Stomach smooth muscle (tissue), 2 donors: ENCODE measurements at regions not wholly inside any gene's neighbourhood (a gene's known extent, or its start where the extent isn't known, plus 50 kb on each side); places are given as distances from the start of the nearest gene placed in this dataset.

ENCODE experiments used
- H3K27ac ChIP-seq: one replicate; pipeline ENCODE4 v1.7.0; 2013; ENCODE audit warnings: mild to moderate bottlenecking, low read length, inconsistent platforms
- H3K27me3 ChIP-seq, 2 donors: one replicate each; pipeline ENCODE4 v1.7.0; 2013; ENCODE audit warnings: low read length in 2 of 2; ENCODE audit not compliant: insufficient read depth in 2 of 2, control insufficient read depth in 1 of 2
- H3K36me3 ChIP-seq, 2 donors: one replicate each; pipeline ENCODE4 v1.7.0; 2013; ENCODE audit warnings: low read length in 2 of 2; ENCODE audit not compliant: control insufficient read depth in 2 of 2, insufficient read depth in 2 of 2
- H3K4me1 ChIP-seq: one replicate; pipeline ENCODE4 v1.7.0; 2013; ENCODE audit warnings: low read length; ENCODE audit not compliant: control insufficient read depth, insufficient read depth
- H3K4me3 ChIP-seq, 2 donors: one replicate each; pipeline ENCODE4 v1.7.0; 2013; ENCODE audit warnings: low read length in 2 of 2
- H3K9ac ChIP-seq, 2 donors: one replicate each; pipeline ENCODE4 v1.7.0; 2013; ENCODE audit warnings: low read length in 2 of 2, mild to moderate bottlenecking in 1 of 2
- H3K9me3 ChIP-seq, 2 donors: one replicate each; pipeline ENCODE4 v1.7.0; 2013; ENCODE audit warnings: low read length in 2 of 2; ENCODE audit not compliant: control insufficient read depth in 2 of 2
- donor health status: healthy.
- donor health status: Pancreatic carcinoma.

DNA sequence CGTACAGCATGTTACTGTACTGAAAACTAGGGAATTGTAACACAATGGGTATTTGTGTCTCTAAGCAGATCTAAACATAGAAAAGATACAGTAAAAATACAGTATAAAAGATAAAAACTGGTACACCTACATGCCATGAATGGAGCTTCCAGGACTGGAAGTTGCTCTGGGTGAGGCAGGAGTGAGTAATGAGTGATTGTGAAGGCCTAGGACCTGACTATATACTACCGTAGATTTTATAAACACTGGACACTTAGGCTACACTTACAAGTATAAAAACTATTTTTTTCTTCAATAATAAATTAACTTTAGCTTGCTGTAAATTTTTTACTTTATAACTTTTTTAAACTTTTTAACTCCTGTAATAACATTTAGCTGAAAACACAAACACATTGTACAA, 324.4 kb upstream of the TNP1 start:
- Histone ChIP-seq H3K27ac (no peak overlapping the region), H3K9ac (no peak overlapping the region), H3K4me1 (peaks cover 15% of the 10 kb centered on the region), H3K4me3 (no peak overlapping the region), H3K9me3 (no peaks in the 10 kb centered on the region), H3K27me3 (no peaks in the 10 kb centered on the region), H3K36me3 (no peaks in the 10 kb centered on the region)

GRCh38 chr2:217183471-217183870, 323.6 kb upstream of the TNP1 start:
- Histone ChIP-seq H3K27me3 (no peaks in the 10 kb centered on the region), H3K9me3 (no peaks in the 10 kb centered on the region), H3K4me1 (peaks cover 15% of the 10 kb centered on the region), H3K4me3 (no peak overlapping the region), H3K9ac (no peak overlapping the region), H3K36me3 (no peaks in the 10 kb centered on the region), H3K27ac (no peak overlapping the region)

- Histone ChIP-seq H3K27me3 (no peaks in the 10 kb centered on the region), H3K9ac (no peak overlapping the region), H3K27ac (no peak overlapping the region), H3K4me1 (peaks cover 15% of the 10 kb centered on the region), H3K9me3 (no peaks in the 10 kb centered on the region), H3K36me3 (no peaks in the 10 kb centered on the region), H3K4me3 (no peak overlapping the region)
Observed at GRCh38 chr2:217182926-217183325, 323.1 kb upstream of the TNP1 start.

DNA sequence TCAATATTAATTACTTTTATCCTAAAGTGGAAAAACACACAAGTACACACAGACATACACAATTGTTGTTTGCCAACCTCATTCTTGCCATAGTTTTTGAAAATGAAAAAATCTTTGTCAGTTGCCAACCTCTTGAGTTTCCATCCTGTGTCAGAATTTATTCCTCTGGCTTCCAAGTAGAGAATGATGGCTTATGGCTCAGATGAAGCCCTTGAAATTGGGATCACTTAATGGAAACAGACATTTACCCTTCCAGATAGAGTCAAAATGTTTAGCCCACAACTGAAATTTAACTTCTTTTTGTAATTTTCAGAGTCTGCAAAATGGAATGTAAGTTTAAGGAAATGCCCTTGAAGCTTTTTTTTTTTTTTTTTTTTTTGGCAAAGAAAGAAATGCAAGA, 321.6 kb upstream of the TNP1 start:
- no peaks in the 10 kb centered on the region for H3K9me3 ChIP-seq
- H3K4me3 ChIP-seq = no peak overlapping the region
- no peak overlapping the region for H3K27ac ChIP-seq
- no peaks in the 10 kb centered on the region for H3K27me3 ChIP-seq
- H3K36me3 ChIP-seq = no peaks in the 10 kb centered on the region
- H3K9ac ChIP-seq = no peak overlapping the region
- peaks cover 15% of the 10 kb centered on the region for H3K4me1 ChIP-seq

GRCh38 chr2:217179854-217180253, 320.0 kb upstream of the TNP1 start:
- H3K4me1 ChIP-seq = peaks cover 4% of the 10 kb centered on the region
- H3K9me3 ChIP-seq = no peaks in the 10 kb centered on the region
- no peak overlapping the region for H3K27ac ChIP-seq
- H3K27me3 ChIP-seq = no peaks in the 10 kb centered on the region
- no peaks in the 10 kb centered on the region for H3K36me3 ChIP-seq
- no peak overlapping the region for H3K9ac ChIP-seq
- H3K4me3 ChIP-seq = no peak overlapping the region

DNA sequence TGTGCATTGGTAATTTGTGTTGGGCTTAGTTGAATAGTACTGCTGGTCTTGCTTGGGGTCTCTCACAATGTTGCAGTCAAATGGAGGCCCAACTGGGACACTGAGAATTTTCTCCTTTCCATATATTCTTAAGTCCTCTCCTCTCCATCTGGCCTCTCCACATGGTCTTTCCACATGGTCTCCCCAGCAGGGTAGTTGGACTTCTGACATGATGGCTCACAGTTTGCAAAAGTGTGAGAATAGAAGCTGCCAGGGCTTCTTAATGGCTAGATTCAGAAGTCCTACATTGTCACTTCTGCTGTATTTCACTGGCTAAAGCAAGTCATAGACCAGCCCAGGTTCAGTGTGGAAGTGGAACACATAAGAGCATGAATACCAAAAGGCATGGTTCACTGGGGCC, 318.5 kb upstream of the TNP1 start:
- H3K4me1 ChIP-seq = peaks cover 2% of the 10 kb centered on the region
- no peak overlapping the region for H3K9ac ChIP-seq
- no peak overlapping the region for H3K27ac ChIP-seq
- H3K9me3 ChIP-seq = no peaks in the 10 kb centered on the region
- H3K36me3 ChIP-seq = no peaks in the 10 kb centered on the region
- no peaks in the 10 kb centered on the region for H3K27me3 ChIP-seq
- H3K4me3 ChIP-seq = no peak overlapping the region

- Histone ChIP-seq H3K9ac (no peak overlapping the region), H3K4me1 (no peaks in the 10 kb centered on the region), H3K27me3 (no peaks in the 10 kb centered on the region), H3K36me3 (no peaks in the 10 kb centered on the region), H3K9me3 (no peaks in the 10 kb centered on the region), H3K27ac (no peak overlapping the region), H3K4me3 (no peak overlapping the region)
Observed at GRCh38 chr2:217177720-217178119, 317.9 kb upstream of the TNP1 start.

GRCh38 chr2:217171874-217172273, 312.0 kb upstream of the TNP1 start:
- Histone ChIP-seq H3K9me3 (no peaks in the 10 kb centered on the region), H3K36me3 (no peaks in the 10 kb centered on the region), H3K27ac (no peak overlapping the region), H3K4me1 (no peaks in the 10 kb centered on the region), H3K4me3 (no peak overlapping the region), H3K27me3 (no peaks in the 10 kb centered on the region), H3K9ac (no peak overlapping the region)

DNA sequence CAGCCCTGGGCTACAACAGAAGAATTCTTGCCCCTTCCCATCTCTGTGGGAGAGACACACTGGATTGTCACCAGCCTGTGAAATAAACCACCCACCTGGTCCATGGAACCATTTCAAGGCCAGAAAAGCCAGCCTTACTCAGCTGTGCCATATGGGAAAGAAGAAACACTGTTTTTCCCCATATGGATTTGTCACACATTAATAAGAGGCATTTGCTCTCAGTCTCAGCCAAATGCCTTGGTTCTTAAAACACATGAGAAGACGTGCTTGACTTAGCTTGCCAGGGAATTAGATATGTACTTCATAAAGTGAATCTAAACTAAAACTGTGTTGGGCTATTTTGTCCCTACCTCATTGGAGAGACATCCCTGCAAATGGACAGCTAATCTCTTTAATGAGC, 308.6 kb upstream of the TNP1 start:
- Histone ChIP-seq H3K4me1 (peaks cover 2% of the 10 kb centered on the region), H3K9ac (no peak overlapping the region), H3K36me3 (no peaks in the 10 kb centered on the region), H3K27ac (no peak overlapping the region), H3K9me3 (no peaks in the 10 kb centered on the region), H3K4me3 (no peak overlapping the region), H3K27me3 (no peaks in the 10 kb centered on the region)

GRCh38 chr2:217167531-217167930, 307.7 kb upstream of the TNP1 start:
- Histone ChIP-seq H3K36me3 (no peaks in the 10 kb centered on the region), H3K4me3 (no peak overlapping the region), H3K27ac (no peak overlapping the region), H3K9me3 (no peaks in the 10 kb centered on the region), H3K4me1 (peaks cover 2% of the 10 kb centered on the region), H3K9ac (no peak overlapping the region), H3K27me3 (no peaks in the 10 kb centered on the region)

- Histone ChIP-seq H3K36me3 (no peaks in the 10 kb centered on the region), H3K4me3 (no peak overlapping the region), H3K9me3 (no peaks in the 10 kb centered on the region), H3K27ac (no peak overlapping the region), H3K9ac (no peak overlapping the region), H3K4me1 (peaks cover 2% of the 10 kb centered on the region), H3K27me3 (no peaks in the 10 kb centered on the region)
Observed at GRCh38 chr2:217166241-217166850, 306.5 kb upstream of the TNP1 start.
